A549 (cell line): ENCODE measurements at regions not wholly inside any gene's neighbourhood (a gene's known extent, or its start where the extent isn't known, plus 50 kb on each side); places are given as distances from the start of the nearest gene placed in this dataset.

ENCODE experiments used
- ATAC-seq, 2 experiments: fragments of 200-7000 bp in 1 of 2; fragments of >200 bp in 1 of 2; cut with Nextera tagmentation in 1 of 2; cut with Tn5 transposase in 1 of 2; 3 replicates each; pipeline versions ENCODE4 v1.8.0 to v1.9.1; 2018 to 2020; ENCODE audit warnings: mild to moderate bottlenecking in 1 of 2, moderate library complexity in 1 of 2
- CTCF ChIA-PET: fragments of 300-600 bp; sonication (Branson Sonifier 250); formaldehyde crosslinking; extraction: SDS; loops from one replicate; lab custom pipeline; 2021; ENCODE audit warnings: antibody characterized with exemption, inconsistent platforms; lab: Yijun Ruan, JAX
- POLR2A ChIA-PET: fragments of 350-600 bp; formaldehyde crosslinking; extraction: SDS; loops from one replicate; lab custom pipeline; 2021; ENCODE audit warnings: antibody characterized with exemption, inconsistent platforms; lab: Yijun Ruan, JAX
- DNase-seq, 2 experiments: peaks; one replicate each; pipeline versions ENCODE4 v3.0.0 to v3.0.0-alpha.2; 2011 to 2016; ENCODE audit warnings: low read depth in 1 of 2, low spot score in 1 of 2
- FAIRE-seq: peaks from 2 replicates; lab custom pipeline; 2011; peaks lifted over from hg19 to GRCh38; lab: Jason Lieb, UNC
- H3K27ac ChIP-seq, 2 experiments: fragments of >200 bp; sonication (Bioruptor Twin); formaldehyde crosslinking; 3 replicates each; pipeline ENCODE4 v1.5.1; 2016 to 2017
- H3K4me1 ChIP-seq: fragments of >200 bp; sonication (Bioruptor Twin); formaldehyde crosslinking; 3 replicates; pipeline ENCODE4 v1.6.1; 2016
- H3K4me2 ChIP-seq: fragments of >200 bp; sonication (Bioruptor Twin); formaldehyde crosslinking; 3 replicates; pipeline ENCODE4 v1.6.1; 2016
- H3K4me3 ChIP-seq: fragments of >200 bp; sonication (Bioruptor Twin); formaldehyde crosslinking; 3 replicates; pipeline ENCODE4 v1.5.1; 2016
- H3K9me3 ChIP-seq: fragments of >200 bp; sonication (Bioruptor Twin); formaldehyde crosslinking; 3 replicates; pipeline ENCODE4 v1.6.1; 2016
- ATOH8 ChIP-seq: fragments of 250-450 bp; sonication (Bioruptor Pico); IDR thresholded peaks from 2 replicates; pipeline ENCODE4 v1.5.0; 2020; ENCODE audit warnings: low read depth, mild to moderate bottlenecking, moderate library complexity
- BCL3 ChIP-seq: fragments of >200 bp; sonication (Bioruptor Twin); formaldehyde crosslinking; IDR thresholded peaks from 3 replicates; pipeline ENCODE4 v1.6.1; 2016
- CBX2 ChIP-seq: fragments of 200-600 bp; sonication (generic); IDR thresholded peaks from 2 replicates; pipeline ENCODE4 v1.6.1; 2016; ENCODE audit warnings: low read depth, mild to moderate bottlenecking, borderline replicate concordance
- CHD2 ChIP-seq: fragments of 150-350 bp; IDR thresholded peaks from 2 replicates; pipeline ENCODE4 v1.6.1; 2014; ENCODE audit warnings: low read length; ENCODE audit not compliant: partially characterized antibody
- CTCF ChIP-seq: fragments of >200 bp; sonication (Bioruptor Twin); formaldehyde crosslinking; IDR thresholded peaks from 3 replicates; pipeline ENCODE4 v1.5.1; 2016
- EP300 ChIP-seq, 2 experiments: fragments of >200 bp; sonication (Bioruptor Twin); formaldehyde crosslinking; IDR thresholded peaks; 2 replicates in 1 of 2; 3 replicates in 1 of 2; pipeline ENCODE4 v1.6.1; 2016 to 2017
- FOSB ChIP-seq: fragments of 250-450 bp; sonication (Bioruptor Pico); IDR thresholded peaks from 2 replicates; pipeline ENCODE4 v1.5.0; 2020; ENCODE audit warnings: mild to moderate bottlenecking, moderate library complexity
- FOXS1 ChIP-seq: fragments of 250-450 bp; sonication (Bioruptor Pico); IDR thresholded peaks from 2 replicates; pipeline ENCODE4 v1.5.0; 2020; ENCODE audit warnings: mild to moderate bottlenecking, moderate library complexity
- GATA3 ChIP-seq: IDR thresholded peaks from 2 replicates; pipeline ENCODE4 v1.6.1; 2012; ENCODE audit warnings: borderline replicate concordance
- HDAC2 ChIP-seq: fragments of 200-600 bp; sonication (generic); IDR thresholded peaks from 2 replicates; pipeline ENCODE4 v1.6.1; 2016
- HEYL ChIP-seq: fragments of 250-450 bp; sonication (Bioruptor Pico); IDR thresholded peaks from 2 replicates; pipeline ENCODE4 v1.8.0; 2021; ENCODE audit warnings: mild to moderate bottlenecking, moderate library complexity
- HOXA7 ChIP-seq: fragments of 250-450 bp; sonication (Bioruptor Pico); IDR thresholded peaks from 2 replicates; pipeline ENCODE4 v1.5.0; 2020; ENCODE audit warnings: mild to moderate bottlenecking, moderate library complexity
- HOXB13 ChIP-seq: fragments of 250-450 bp; sonication (Bioruptor Pico); IDR thresholded peaks from 2 replicates; pipeline ENCODE4 v1.5.0; 2020; ENCODE audit warnings: low read depth, mild to moderate bottlenecking, moderate library complexity
- HOXB5 ChIP-seq: fragments of 250-450 bp; sonication (Bioruptor Pico); IDR thresholded peaks from 2 replicates; pipeline ENCODE4 v1.5.0; 2020; ENCODE audit warnings: mild to moderate bottlenecking, moderate library complexity
- JUNB ChIP-seq: fragments of >200 bp; sonication (Bioruptor Twin); formaldehyde crosslinking; IDR thresholded peaks from 2 replicates; pipeline ENCODE4 v1.6.1; 2016
- KDM1A ChIP-seq: fragments of 200-600 bp; sonication (generic); IDR thresholded peaks from 2 replicates; pipeline ENCODE4 v1.6.1; 2016; ENCODE audit warnings: low read depth, mild to moderate bottlenecking
- KDM5A ChIP-seq: fragments of 200-600 bp; sonication (generic); IDR thresholded peaks from 2 replicates; pipeline ENCODE4 v1.6.1; 2016; ENCODE audit warnings: antibody characterized with exemption, mild to moderate bottlenecking
- MAX ChIP-seq: IDR thresholded peaks from 2 replicates; pipeline ENCODE4 v1.6.1; 2012
- NFE2L2 ChIP-seq: fragments of 150-350 bp; conservative IDR thresholded peaks from 2 replicates; pipeline ENCODE4 v1.6.1; 2014; ENCODE audit warnings: low read length
- NPAS2 ChIP-seq: fragments of 250-450 bp; sonication (Bioruptor Pico); IDR thresholded peaks from 2 replicates; pipeline ENCODE4 v1.8.0; 2022; ENCODE audit warnings: mild to moderate bottlenecking, moderate library complexity, borderline replicate concordance
- NR3C1 ChIP-seq: fragments of >200 bp; sonication (Bioruptor Twin); formaldehyde crosslinking; IDR thresholded peaks from 3 replicates; pipeline ENCODE4 v1.6.1; 2017
- PHF8 ChIP-seq: fragments of 200-600 bp; sonication (generic); IDR thresholded peaks from 2 replicates; pipeline ENCODE4 v1.6.1; 2016; ENCODE audit warnings: low read depth, mild to moderate bottlenecking, antibody characterized with exemption, moderate library complexity, borderline replicate concordance
- POLR2A ChIP-seq: IDR thresholded peaks from 2 replicates; pipeline ENCODE4 v1.6.1; 2012; ENCODE audit warnings: mild to moderate bottlenecking, low read length
- RARB ChIP-seq: fragments of 250-450 bp; sonication (Bioruptor Pico); IDR thresholded peaks from 2 replicates; pipeline ENCODE4 v1.8.0; 2021; ENCODE audit warnings: mild to moderate bottlenecking, moderate library complexity
- RCOR1 ChIP-seq: fragments of 150-350 bp; IDR thresholded peaks from 2 replicates; pipeline ENCODE4 v1.6.1; 2014; ENCODE audit warnings: antibody characterized with exemption, low read length, low read depth
- SREBF2 ChIP-seq: fragments of 450-650 bp; IDR thresholded peaks from 2 replicates; pipeline ENCODE4 v1.6.1; 2014; ENCODE audit warnings: mild to moderate bottlenecking, moderate library complexity
- ZFP36 ChIP-seq: fragments of 450-650 bp; IDR thresholded peaks from 2 replicates; pipeline ENCODE4 v1.6.1; 2014; ENCODE audit warnings: borderline replicate concordance; ENCODE audit not compliant: partially characterized antibody
- WGBS: methylation state at CpG from one replicate; pipeline ENCODE4 v1.1.6; 2017; ENCODE audit errors: missing lambda C conversion rate; 5-methylcytosine and 5-hydroxymethylcytosine counted together

- POLR2A ChIA-PET: no interaction called here
- Histone ChIP-seq H3K4me1 (no peaks in the 10 kb centered on the region), H3K27ac (no peak overlapping the region), H3K4me3 (no peak overlapping the region), H3K9me3 (no peaks in the 10 kb centered on the region), H3K4me2 (no peak overlapping the region)
- ATAC-seq: no peak
- CTCF ChIA-PET: interaction anchor here (0.6 kb wide), 1 partner anchor 758 kb away, joined by 3 read pairs; no protein-coding TSS in a partner anchor
- no peak for FAIRE-seq
- 7% methylated on average over 6 of the region's 6 CpGs for WGBS
- no peak for DNase-seq
- TF ChIP-seq RCOR1: no peak
- TF ChIP-seq NR3C1: no peak
These were observed 345.8 kb upstream of the CCDC196 start for GRCh38 chr14:66140213-66140918.

- no peak for ATAC-seq
- no peak overlapping the region for H3K4me3 ChIP-seq
- H3K9me3 ChIP-seq: no peaks in the 10 kb centered on the region
- POLR2A ChIA-PET: no interaction called here
- H3K27ac ChIP-seq: no peak overlapping the region
- CTCF ChIA-PET: no interaction called here
- H3K4me1 ChIP-seq: no peaks in the 10 kb centered on the region
- FAIRE-seq: no peak
- no peak overlapping the region for H3K4me2 ChIP-seq
- no peak for DNase-seq
- TF ChIP-seq HOXB13 (CRISPR knock-in tag) (no peak), RCOR1 (no peak), SREBF2 (no peak), NPAS2 (CRISPR knock-in tag) (no peak), ATOH8 (CRISPR knock-in tag) (no peak), HOXA7 (no peak), MAX (no peak), POLR2A (no peak), CHD2 (no peak), HEYL (no peak), CBX2 (no peak), BCL3 (no peak), KDM1A (no peak), RARB (no peak), NFE2L2 (no peak), GATA3 (no peak)
- 0% methylated on average over 3 of the region's 3 CpGs for WGBS
These were observed 345.2 kb upstream of the CCDC196 start for GRCh38 chr14:66140963-66141362.

- ChIA-PET CTCF (no interaction called here), POLR2A (no interaction called here)
- ATAC-seq (no peak), DNase-seq (no peak)
- Histone ChIP-seq H3K27ac (no peak overlapping the region), H3K4me3 (no peak overlapping the region), H3K4me2 (no peak overlapping the region), H3K9me3 (no peaks in the 10 kb centered on the region)
- 19% methylated on average over 2 of the region's 2 CpGs for WGBS
- TF ChIP-seq ZFP36: no peak
- no peak for TF ChIP-seq KDM5A
- TF ChIP-seq HOXB5 (CRISPR knock-in tag): no peak
- TF ChIP-seq FOSB (CRISPR knock-in tag): no peak
- TF ChIP-seq PHF8: no peak
- no peak for TF ChIP-seq EP300 (IDR thresholded peaks at IDR 0.05)
- TF ChIP-seq FOXS1 (CRISPR knock-in tag): no peak
- TF ChIP-seq HDAC2: no peak
- TF ChIP-seq JUNB: no peak
- TF ChIP-seq CBX2: no peak
- TF ChIP-seq CTCF: no peak
- TF ChIP-seq, all 56 proteins: peak for 0
- H3K4me1 ChIP-seq: no peaks in the 10 kb centered on the region
- no peak for FAIRE-seq
These were observed 344.4 kb upstream of the CCDC196 start for GRCh38 chr14:66141733-66142132.
